Epithelial cell of proximal tubule (primary cell): ENCODE measurements at regions not wholly inside any gene's neighbourhood (a gene's known extent, or its start where the extent isn't known, plus 50 kb on each side); places are given as distances from the start of the nearest gene placed in this dataset.

Experiments
- DNase-seq: peaks from one replicate; pipeline ENCODE4 v3.0.0-alpha.2; 2011; ENCODE audit warnings: low read depth
- H3K4me3 ChIP-seq: 2 replicates; pipeline ENCODE4 v1.5.1; 2011; ENCODE audit warnings: low read depth, mild to moderate bottlenecking, low read length
- TF ChIP-seq, protein P1 (sequence below): conservative IDR thresholded peaks from 2 replicates; pipeline ENCODE4 v1.5.1; 2012; ENCODE audit warnings: low read depth, mild to moderate bottlenecking, low read length

GRCh38 chr18:53909668-53910067, 314.8 kb downstream of the MBD2 start:
- no peak overlapping the region for H3K4me3 ChIP-seq
- DNase-seq, result no peak
- TF ChIP-seq, protein P1, sequence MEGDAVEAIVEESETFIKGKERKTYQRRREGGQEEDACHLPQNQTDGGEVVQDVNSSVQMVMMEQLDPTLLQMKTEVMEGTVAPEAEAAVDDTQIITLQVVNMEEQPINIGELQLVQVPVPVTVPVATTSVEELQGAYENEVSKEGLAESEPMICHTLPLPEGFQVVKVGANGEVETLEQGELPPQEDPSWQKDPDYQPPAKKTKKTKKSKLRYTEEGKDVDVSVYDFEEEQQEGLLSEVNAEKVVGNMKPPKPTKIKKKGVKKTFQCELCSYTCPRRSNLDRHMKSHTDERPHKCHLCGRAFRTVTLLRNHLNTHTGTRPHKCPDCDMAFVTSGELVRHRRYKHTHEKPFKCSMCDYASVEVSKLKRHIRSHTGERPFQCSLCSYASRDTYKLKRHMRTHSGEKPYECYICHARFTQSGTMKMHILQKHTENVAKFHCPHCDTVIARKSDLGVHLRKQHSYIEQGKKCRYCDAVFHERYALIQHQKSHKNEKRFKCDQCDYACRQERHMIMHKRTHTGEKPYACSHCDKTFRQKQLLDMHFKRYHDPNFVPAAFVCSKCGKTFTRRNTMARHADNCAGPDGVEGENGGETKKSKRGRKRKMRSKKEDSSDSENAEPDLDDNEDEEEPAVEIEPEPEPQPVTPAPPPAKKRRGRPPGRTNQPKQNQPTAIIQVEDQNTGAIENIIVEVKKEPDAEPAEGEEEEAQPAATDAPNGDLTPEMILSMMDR, result peak; percentile 64

DNA sequence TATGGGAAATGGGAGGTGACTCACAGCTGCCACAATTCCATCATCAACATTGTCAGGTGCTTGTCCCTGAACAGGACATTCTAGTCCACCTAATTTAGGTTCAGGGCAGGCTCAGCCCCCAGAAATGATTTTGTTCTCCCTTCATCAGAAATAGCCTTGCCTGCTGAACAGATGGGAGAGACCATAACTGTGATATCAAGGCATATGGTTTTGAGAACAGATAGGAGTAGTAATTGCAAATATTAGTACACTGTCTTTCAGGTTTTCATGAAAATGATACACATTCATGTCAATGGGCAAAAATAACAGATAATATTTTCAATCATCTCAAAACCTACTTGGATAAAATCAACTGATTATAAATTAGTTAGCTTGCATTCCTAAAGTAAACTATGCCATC, 316.5 kb downstream of the MBD2 start:
- no peak for DNase-seq
- no peak overlapping the region for H3K4me3 ChIP-seq

GRCh38 chr18:53906681-53907080, 317.8 kb downstream of the MBD2 start:
- no peak overlapping the region for H3K4me3 ChIP-seq
- TF ChIP-seq, protein P1, result no peak
- DNase-seq, result no peak

More for the DNA sequence above, 316.5 kb downstream of the MBD2 start:
- TF ChIP-seq, protein P1, result no peak

DNA sequence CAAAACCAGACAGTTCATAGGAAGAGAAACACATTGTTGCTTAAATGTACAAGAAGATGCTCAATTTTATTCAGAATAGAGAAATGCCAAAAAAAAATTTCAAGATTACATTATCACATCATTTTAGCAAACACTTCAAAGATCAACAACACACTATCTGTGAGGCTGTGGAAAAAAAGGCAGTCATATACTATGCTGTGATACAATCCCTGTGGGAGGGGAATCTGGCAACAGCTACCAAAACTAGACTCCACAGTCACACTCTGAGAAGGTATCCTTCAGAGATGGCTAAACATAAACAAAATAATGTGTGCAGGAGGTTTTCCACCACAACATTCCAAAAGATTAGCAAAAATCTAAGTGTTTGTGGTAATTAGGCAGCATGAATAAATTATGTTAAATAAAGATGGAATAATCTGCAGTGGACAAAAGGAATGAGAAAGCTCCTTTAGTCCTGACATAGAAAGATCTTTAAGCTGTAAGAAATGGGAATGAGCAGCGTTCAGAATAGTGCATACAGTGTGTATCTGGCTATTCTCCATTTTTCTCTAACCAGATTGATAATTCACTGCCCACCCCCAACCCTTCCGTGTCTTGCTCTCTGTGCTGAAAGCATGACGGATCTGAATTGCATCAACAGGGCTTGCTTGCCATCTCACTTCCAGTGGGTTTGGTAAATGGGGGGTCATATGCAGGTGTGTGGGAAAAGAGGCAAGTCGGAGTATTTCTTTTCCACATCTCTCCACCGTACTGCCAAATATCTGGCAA, 329.6 kb downstream of the MBD2 start:
- TF ChIP-seq, protein P1, result no peak
- H3K4me3 ChIP-seq, result no peak overlapping the region
- no peak for DNase-seq

GRCh38 chr18:53887447-53887846, 337.0 kb downstream of the MBD2 start:
- TF ChIP-seq, protein P1, result no peak
- no peak for DNase-seq
- no peak overlapping the region for H3K4me3 ChIP-seq

DNA sequence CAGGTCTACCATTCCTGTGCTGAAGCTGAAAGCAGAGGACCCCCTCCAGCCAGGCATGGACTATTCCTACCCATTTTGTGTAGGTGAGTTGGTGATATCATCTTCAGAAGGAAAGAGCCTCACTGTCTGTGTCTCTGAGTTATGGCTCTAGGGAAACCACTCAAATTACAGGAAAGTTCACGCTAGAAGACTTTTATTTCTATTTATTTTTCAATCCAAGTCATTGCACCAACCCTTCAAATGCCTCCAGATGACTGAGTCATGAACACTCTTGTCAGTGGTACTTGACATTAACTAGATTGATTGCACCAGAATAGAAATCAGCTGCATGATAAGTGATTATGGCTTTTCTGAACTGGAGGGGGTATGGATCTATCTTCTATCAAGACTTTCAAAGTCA, 338.4 kb downstream of the MBD2 start:
- DNase-seq, result no peak
- no peak overlapping the region for H3K4me3 ChIP-seq
- TF ChIP-seq, protein P1, result no peak

DNA sequence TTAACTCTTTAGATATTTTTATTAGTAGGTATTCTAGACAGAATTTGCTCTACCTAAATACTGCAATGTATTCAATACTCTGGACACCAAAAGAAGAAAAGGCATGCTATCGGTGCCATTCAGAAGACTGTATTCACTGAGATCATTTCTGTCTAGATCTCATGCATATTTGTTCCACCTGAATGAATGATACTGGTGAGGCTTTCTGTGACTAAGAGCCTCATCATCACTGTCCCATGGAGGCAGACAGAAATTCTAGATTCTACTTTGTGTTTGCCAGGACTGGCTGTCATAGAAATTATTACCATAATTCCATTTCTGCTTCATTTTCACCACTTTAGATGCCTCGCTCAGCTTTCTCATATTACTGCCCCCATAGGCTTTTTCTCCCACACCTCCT, 340.7 kb downstream of the MBD2 start:
- no peak overlapping the region for H3K4me3 ChIP-seq
- TF ChIP-seq, protein P1, result no peak
- peak; percentile 29 for DNase-seq
